GM10248 (cell line): ENCODE measurements at regions not wholly inside any gene's neighbourhood (a gene's known extent, or its start where the extent isn't known, plus 50 kb on each side); places are given as distances from the start of the nearest gene placed in this dataset.

Source experiments
- CTCF ChIA-PET: fragments of 300-600 bp; sonication (Branson Sonifier 250); formaldehyde crosslinking; extraction: SDS; loops from one replicate; lab custom pipeline; 2021; ENCODE audit warnings: antibody characterized with exemption; lab: Yijun Ruan, JAX
- POLR2A ChIA-PET: fragments of 350-650 bp; sonication (Branson Sonifier 250); formaldehyde crosslinking; extraction: SDS; loops from one replicate; lab custom pipeline; 2020; ENCODE audit warnings: antibody characterized with exemption; lab: Yijun Ruan, JAX
- DNase-seq: peaks from one replicate; pipeline ENCODE4 v3.0.0; 2012; ENCODE audit errors: extremely low spot score
- TF ChIP-seq, protein P1 (sequence below): IDR thresholded peaks from 2 replicates; pipeline ENCODE4 v1.5.1; 2012; ENCODE audit warnings: mild to moderate bottlenecking, low read depth; ENCODE audit errors: extremely low read depth, missing control alignments, control extremely low read depth

DNA sequence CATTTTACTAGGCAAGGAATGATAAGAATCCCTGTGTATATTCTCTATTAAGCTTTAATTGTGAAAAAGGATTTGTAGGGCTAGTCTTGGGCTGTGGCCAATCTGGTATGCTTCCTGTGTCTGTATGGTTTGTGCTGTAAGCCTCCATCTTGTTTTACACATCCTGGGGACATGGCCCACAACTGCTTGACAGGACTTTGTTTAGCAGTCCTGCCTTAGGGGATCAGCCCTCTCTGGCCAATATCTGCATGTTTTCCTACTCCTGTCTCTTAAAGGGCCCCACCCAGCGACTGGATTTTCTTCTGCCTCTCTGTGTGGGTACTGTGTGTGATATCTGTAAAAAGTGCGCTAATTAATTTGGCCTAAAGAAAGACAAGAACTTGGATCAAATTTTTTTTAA lies 813.2 kb downstream of the PLA2G4A start:
- no peak for DNase-seq
- POLR2A ChIA-PET, result no interaction called here
- TF ChIP-seq, protein P1, sequence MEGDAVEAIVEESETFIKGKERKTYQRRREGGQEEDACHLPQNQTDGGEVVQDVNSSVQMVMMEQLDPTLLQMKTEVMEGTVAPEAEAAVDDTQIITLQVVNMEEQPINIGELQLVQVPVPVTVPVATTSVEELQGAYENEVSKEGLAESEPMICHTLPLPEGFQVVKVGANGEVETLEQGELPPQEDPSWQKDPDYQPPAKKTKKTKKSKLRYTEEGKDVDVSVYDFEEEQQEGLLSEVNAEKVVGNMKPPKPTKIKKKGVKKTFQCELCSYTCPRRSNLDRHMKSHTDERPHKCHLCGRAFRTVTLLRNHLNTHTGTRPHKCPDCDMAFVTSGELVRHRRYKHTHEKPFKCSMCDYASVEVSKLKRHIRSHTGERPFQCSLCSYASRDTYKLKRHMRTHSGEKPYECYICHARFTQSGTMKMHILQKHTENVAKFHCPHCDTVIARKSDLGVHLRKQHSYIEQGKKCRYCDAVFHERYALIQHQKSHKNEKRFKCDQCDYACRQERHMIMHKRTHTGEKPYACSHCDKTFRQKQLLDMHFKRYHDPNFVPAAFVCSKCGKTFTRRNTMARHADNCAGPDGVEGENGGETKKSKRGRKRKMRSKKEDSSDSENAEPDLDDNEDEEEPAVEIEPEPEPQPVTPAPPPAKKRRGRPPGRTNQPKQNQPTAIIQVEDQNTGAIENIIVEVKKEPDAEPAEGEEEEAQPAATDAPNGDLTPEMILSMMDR, result no peak
- CTCF ChIA-PET, result no interaction called here

DNA sequence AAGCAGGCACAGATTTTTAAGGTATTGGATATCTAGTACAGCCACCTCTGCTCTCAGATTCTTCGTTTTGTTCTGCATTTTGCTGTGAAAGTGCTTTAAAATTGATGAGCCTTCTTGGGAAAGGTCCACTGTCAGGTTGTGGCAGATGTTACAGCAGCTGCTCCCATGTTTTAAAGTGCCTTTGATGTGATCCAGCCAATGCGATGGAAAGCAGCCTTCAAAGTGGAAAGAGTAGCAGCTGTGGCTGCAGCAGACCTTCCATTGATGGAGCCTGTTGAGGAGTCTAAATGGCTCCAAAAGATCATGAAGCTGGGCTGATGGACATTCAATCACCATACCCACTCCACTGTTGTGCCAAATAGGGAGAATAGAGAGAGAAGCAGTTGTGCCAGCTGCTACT lies 816.9 kb downstream of the PLA2G4A start:
- CTCF ChIA-PET, result interaction anchor here (1.0 to 1.3 kb wide), 2 partner anchors 14 to 37 kb away, joined by 3 read pairs; no protein-coding TSS in a partner anchor
- no peak for DNase-seq
- TF ChIP-seq, protein P1, result no peak
- POLR2A ChIA-PET, result no interaction called here

DNA sequence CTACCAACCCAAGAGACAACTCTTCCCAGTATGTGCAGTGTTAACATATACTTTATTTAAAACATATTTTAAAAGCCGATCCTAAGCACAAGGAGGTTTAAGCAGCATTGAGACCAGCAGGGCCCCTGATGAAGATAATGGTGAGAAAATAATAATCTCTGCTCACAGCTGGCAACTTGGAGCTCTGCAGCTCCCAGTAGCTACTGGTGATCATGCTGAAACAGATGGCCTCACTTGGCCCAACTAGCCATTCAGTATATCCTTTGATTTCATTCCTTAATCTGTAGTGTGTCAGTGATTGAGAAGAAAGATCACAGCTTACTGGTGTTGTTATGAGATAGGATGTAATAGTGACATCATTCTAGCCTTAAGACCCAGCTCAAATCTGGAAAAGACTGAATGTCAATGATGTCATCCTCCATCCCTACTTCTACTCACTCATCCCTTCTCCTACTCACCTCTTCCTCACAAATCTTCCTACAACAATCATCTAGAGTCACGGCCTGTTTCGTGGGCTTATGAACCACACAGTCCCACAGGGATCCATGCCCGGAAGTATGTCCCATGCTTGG lies 817.9 kb downstream of the PLA2G4A start:
- DNase-seq, result no peak
- TF ChIP-seq, protein P1, result no peak
- CTCF ChIA-PET, result interaction anchor here (1.0 to 1.3 kb wide), 2 partner anchors 13 to 36 kb away, joined by 3 read pairs; no protein-coding TSS in a partner anchor
- POLR2A ChIA-PET, result no interaction called here

DNA sequence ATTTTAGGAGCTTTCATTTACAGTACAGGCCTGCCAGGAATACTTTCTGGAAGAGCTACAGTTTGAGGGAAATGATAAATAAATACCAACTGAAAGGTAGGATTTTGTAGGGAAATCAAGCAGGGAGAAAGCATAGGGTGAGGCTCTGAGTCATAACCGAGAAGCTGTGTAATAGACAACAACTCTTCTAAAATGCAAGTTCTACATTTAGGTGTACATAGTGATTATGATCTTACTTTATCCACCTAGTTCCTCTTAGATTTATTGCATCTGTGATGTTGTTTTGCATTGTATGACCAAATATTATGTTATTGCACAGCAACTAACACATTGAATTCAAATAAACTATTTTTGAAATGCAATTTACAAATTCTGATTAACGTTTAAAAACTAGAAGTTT lies 819.3 kb downstream of the PLA2G4A start:
- POLR2A ChIA-PET, result no interaction called here
- no peak for DNase-seq
- CTCF ChIA-PET, result interaction anchor here (0.7 kb wide), 1 partner anchor 29 kb away, joined by 3 read pairs; no protein-coding TSS in a partner anchor
- TF ChIP-seq, protein P1, result no peak

DNA sequence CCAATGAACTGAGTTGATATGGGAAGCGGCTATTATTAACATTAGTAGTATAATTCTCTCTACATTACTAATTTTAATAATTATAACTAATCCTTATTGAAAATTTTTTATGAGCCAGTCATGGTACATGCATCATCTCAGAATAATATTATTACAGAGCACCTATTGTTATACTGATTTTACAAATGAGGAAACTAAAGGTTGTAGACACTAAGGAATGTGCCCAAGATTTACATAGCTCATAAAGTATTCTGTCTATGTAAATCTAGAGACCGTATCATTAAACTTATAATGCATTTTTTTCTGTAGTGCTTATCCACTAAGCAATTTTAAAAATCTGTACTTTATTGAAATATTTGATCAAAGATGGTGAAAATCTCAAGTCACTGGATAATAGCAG lies 825.9 kb downstream of the PLA2G4A start:
- DNase-seq, result no peak
- POLR2A ChIA-PET, result no interaction called here
- TF ChIP-seq, protein P1, result no peak
- CTCF ChIA-PET, result no interaction called here

DNA sequence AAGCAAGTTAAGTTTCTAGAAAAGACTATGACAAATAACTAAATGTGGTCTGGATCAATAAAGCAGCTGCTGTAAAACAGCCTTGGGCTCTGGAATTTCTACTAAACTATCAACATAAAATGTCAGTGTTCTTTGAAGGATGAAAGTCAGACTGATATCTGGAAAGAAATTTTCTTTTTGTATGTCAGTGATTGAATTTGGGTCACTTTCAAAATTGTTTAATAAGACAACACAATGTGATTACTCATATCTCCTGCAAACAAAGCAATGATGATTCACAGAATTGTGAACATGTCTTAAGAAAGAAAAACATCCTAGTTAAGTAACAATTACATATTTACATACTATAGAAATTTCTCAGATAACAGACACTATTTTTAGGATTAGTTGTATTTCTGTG lies 826.4 kb downstream of the PLA2G4A start:
- ChIA-PET POLR2A (no interaction called here), CTCF (no interaction called here)
- TF ChIP-seq, protein P1, result no peak
- DNase-seq, result no peak
